ENCODE measurements at regions not wholly inside any gene's neighbourhood (a gene's known extent, or its start where the extent isn't known, plus 50 kb on each side); places are given as distances from the start of the nearest gene placed in this dataset.
"Not testable (repeated sequence)": the region's sequence is repeated elsewhere in the genome, so short reads cannot be mapped to it uniquely, and the experiment has no call there.

- DNase-seq, result no peak
These were observed 170.4 kb upstream of the MAST4 start for GRCh38 chr5:66425842-66426241.

GRCh38 chr5:66426259-66427138, 169.7 kb upstream of the MAST4 start:
- no peak for DNase-seq

GRCh38 chr5:66427139-66427442, 169.1 kb upstream of the MAST4 start:
- DNase-seq, result no peak

GRCh38 chr5:66436721-66437120, 159.5 kb upstream of the MAST4 start:
- no peak for DNase-seq

- DNase-seq, result no peak
These were observed 158.1 kb upstream of the MAST4 start for GRCh38 chr5:66438087-66438486.

- DNase-seq, result no peak
These were observed 157.5 kb upstream of the MAST4 start for GRCh38 chr5:66438696-66439095.

- no peak for DNase-seq
These were observed 156.0 kb upstream of the MAST4 start for GRCh38 chr5:66440202-66440680.

GRCh38 chr5:66441351-66441750, 154.8 kb upstream of the MAST4 start:
- no peak for DNase-seq

GRCh38 chr5:66442951-66443445, 153.2 kb upstream of the MAST4 start:
- no peak for DNase-seq

- no peak for DNase-seq
These were observed 152.6 kb upstream of the MAST4 start for GRCh38 chr5:66443462-66444130.

GRCh38 chr5:66448070-66448469, 148.1 kb upstream of the MAST4 start:
- not testable (repeated sequence) for DNase-seq

GRCh38 chr5:66450237-66450636, 146.0 kb upstream of the MAST4 start:
- no peak for DNase-seq

- DNase-seq, result no peak
These were observed 145.2 kb upstream of the MAST4 start for GRCh38 chr5:66450988-66451387.

GRCh38 chr5:66452109-66452508, 144.1 kb upstream of the MAST4 start:
- no peak for DNase-seq

GRCh38 chr5:66454186-66455078, 141.8 kb upstream of the MAST4 start:
- no peak for DNase-seq

- DNase-seq, result no peak
These were observed 136.5 kb upstream of the MAST4 start for GRCh38 chr5:66459728-66460127.

GRCh38 chr5:66467564-66467963, 128.6 kb upstream of the MAST4 start:
- DNase-seq, result no peak

GRCh38 chr5:66469684-66470083, 126.5 kb upstream of the MAST4 start:
- no peak for DNase-seq

GRCh38 chr5:66472010-66472409, 124.2 kb upstream of the MAST4 start:
- DNase-seq, result no peak

- no peak for DNase-seq
These were observed 120.5 kb upstream of the MAST4 start for GRCh38 chr5:66475731-66476130.

GRCh38 chr5:66477596-66477995, 118.6 kb upstream of the MAST4 start:
- no peak for DNase-seq

- DNase-seq, result no peak
These were observed 101.8 kb upstream of the MAST4 start for GRCh38 chr5:66494437-66494836.

GRCh38 chr5:66498791-66499207, 97.4 kb upstream of the MAST4 start:
- DNase-seq, result no peak
